GM23338 (cell line): ENCODE measurements at regions not wholly inside any gene's neighbourhood (a gene's known extent, or its start where the extent isn't known, plus 50 kb on each side); places are given as distances from the start of the nearest gene placed in this dataset.

Experiments
- CREB1 ChIP-seq: fragments of 250-450 bp; sonication (Bioruptor Pico); IDR thresholded peaks from 2 replicates; pipeline ENCODE4 v1.5.0; 2020; ENCODE audit warnings: low read depth, mild to moderate bottlenecking, moderate library complexity
- CTCF ChIP-seq, 2 experiments: fragments of 200-600 bp in 1 of 2; sonication (generic) in 1 of 2; conservative IDR thresholded peaks; 2 replicates each; pipeline versions ENCODE4 v1.5.1 to v1.6.1; 2016 to 2017; ENCODE audit warnings: antibody characterized with exemption in 2 of 2, low read depth in 2 of 2, mild to moderate bottlenecking in 2 of 2, moderate library complexity in 1 of 2
- EZH2 ChIP-seq: fragments of 200-600 bp; sonication (generic); IDR thresholded peaks from one replicate; pipeline ENCODE4 v1.8.0; 2017; ENCODE audit warnings: antibody characterized with exemption, mild to moderate bottlenecking, low read depth; ENCODE audit not compliant: unreplicated experiment
- EZH2phosphoT487 ChIP-seq: fragments of 200-600 bp; sonication (generic); IDR thresholded peaks from one replicate; pipeline ENCODE4 v1.8.1; 2018; ENCODE audit warnings: antibody characterized with exemption; ENCODE audit not compliant: unreplicated experiment
- JUNB ChIP-seq: IDR thresholded peaks from one replicate; pipeline ENCODE4 v1.6.1; 2016; ENCODE audit warnings: antibody characterized with exemption; ENCODE audit not compliant: unreplicated experiment
- NANOG ChIP-seq: IDR thresholded peaks from 2 replicates; pipeline ENCODE4 v1.6.1; 2016; ENCODE audit warnings: antibody characterized with exemption, borderline replicate concordance
- POLR2AphosphoS5 ChIP-seq: IDR thresholded peaks from 2 replicates; pipeline ENCODE4 v1.6.1; 2016; ENCODE audit warnings: antibody characterized with exemption, low read depth
- REST ChIP-seq: IDR thresholded peaks from one replicate; pipeline ENCODE4 v1.6.1; 2018; ENCODE audit warnings: antibody characterized with exemption; ENCODE audit not compliant: unreplicated experiment

- TF ChIP-seq EZH2phosphoT487 (no peak), CTCF (conservative IDR thresholded peaks at IDR 0.05; ENCODE audit: low read depth in 2 of 2) (no peak), EZH2 (no peak), JUNB (no peak), REST (no peak), NANOG (no peak), POLR2AphosphoS5 (no peak), CREB1 (no peak)
Observed at GRCh38 chr12:97109441-97109840, 202.4 kb downstream of the NEDD1 start.
